Progenitor cell of endocrine pancreas (in vitro differentiated cells): ENCODE measurements at regions not wholly inside any gene's neighbourhood (a gene's known extent, or its start where the extent isn't known, plus 50 kb on each side); places are given as distances from the start of the nearest gene placed in this dataset.

ENCODE experiments used
- DNase-seq: peaks from one replicate; pipeline ENCODE4 v3.0.0; 2021; ENCODE audit warnings: low spot score; ENCODE audit not compliant: unreplicated experiment
- H3K27ac Mint-ChIP-seq: 2 replicates; pipeline ENCODE4 v1.8.0; 2021; ENCODE audit warnings: mild to moderate bottlenecking, moderate library complexity, mixed read lengths
- H3K27me3 Mint-ChIP-seq: 2 replicates; pipeline ENCODE4 v1.8.0; 2021; ENCODE audit warnings: mixed read lengths
- H3K36me3 Mint-ChIP-seq: 2 replicates; pipeline ENCODE4 v1.8.0; 2022; ENCODE audit warnings: mixed read lengths; ENCODE audit not compliant: insufficient read depth
- H3K4me1 Mint-ChIP-seq: 2 replicates; pipeline ENCODE4 v1.8.0; 2021; ENCODE audit warnings: low read depth, mixed read lengths
- H3K4me3 Mint-ChIP-seq: 2 replicates; pipeline ENCODE4 v1.8.0; 2021; ENCODE audit warnings: low read depth, mild to moderate bottlenecking, moderate library complexity, mixed read lengths
- H3K9me3 Mint-ChIP-seq: 2 replicates; pipeline ENCODE4 v1.8.0; 2021; ENCODE audit warnings: low read depth, mixed read lengths
- TF ChIP-seq, protein P1 (sequence below): fragments of 200-600 bp; sonication (generic); IDR thresholded peaks from one replicate; pipeline ENCODE4 v1.5.0; 2021; ENCODE audit warnings: antibody characterized with exemption, mild to moderate bottlenecking; ENCODE audit not compliant: unreplicated experiment

DNA sequence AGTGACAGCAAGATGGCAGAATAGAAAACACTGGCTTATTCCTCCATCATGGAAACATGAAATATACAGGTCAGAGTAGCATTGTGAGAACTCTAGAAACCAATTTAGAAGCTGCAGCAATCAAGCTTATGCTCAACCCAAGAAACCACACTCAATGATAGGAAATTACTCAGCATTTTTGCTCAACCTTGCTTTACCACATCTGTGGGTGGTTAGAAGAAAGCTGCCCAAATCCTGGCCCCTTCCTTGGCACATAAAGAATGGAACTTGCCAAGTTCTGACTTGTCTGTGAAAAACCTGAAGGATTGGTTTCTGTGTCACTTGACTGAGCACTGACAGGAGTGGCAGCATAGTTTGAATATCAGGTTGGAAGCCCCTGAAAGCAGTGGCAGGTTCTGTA is 108.0 kb upstream of the MOCS1 start:
- no peak for DNase-seq
- TF ChIP-seq, protein P1, sequence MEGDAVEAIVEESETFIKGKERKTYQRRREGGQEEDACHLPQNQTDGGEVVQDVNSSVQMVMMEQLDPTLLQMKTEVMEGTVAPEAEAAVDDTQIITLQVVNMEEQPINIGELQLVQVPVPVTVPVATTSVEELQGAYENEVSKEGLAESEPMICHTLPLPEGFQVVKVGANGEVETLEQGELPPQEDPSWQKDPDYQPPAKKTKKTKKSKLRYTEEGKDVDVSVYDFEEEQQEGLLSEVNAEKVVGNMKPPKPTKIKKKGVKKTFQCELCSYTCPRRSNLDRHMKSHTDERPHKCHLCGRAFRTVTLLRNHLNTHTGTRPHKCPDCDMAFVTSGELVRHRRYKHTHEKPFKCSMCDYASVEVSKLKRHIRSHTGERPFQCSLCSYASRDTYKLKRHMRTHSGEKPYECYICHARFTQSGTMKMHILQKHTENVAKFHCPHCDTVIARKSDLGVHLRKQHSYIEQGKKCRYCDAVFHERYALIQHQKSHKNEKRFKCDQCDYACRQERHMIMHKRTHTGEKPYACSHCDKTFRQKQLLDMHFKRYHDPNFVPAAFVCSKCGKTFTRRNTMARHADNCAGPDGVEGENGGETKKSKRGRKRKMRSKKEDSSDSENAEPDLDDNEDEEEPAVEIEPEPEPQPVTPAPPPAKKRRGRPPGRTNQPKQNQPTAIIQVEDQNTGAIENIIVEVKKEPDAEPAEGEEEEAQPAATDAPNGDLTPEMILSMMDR: no peak
- Mint-ChIP-seq H3K4me1 (no peaks in the 10 kb centered on the region), H3K27ac (no peak overlapping the region), H3K9me3 (peaks cover 16% of the 10 kb centered on the region), H3K4me3 (no peak overlapping the region), H3K27me3 (peaks cover 13% of the 10 kb centered on the region), H3K36me3 (no peaks in the 10 kb centered on the region)

DNA sequence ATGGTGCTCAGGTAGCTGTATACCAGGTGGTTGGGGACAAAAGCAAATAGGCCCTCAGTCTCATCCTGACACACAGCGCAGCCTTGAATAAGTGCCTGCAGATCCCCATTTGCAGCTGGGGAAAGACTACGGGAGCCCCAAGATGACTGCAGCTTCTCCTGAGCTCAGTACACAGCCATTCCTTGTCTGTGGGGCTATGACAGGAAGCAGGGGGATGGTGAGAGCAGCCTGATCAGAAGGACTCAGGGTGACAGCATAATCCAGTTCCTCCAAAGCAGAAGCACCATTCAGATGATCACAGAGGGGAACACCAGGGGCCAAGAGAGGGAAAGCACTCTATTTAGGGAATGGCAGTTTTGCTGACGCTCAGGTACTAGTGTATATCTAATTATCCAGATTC is 104.8 kb upstream of the MOCS1 start:
- no peak overlapping the region for H3K4me3 Mint-ChIP-seq
- peaks cover 16% of the 10 kb centered on the region for H3K9me3 Mint-ChIP-seq
- DNase-seq: no peak
- H3K36me3 Mint-ChIP-seq: no peaks in the 10 kb centered on the region
- no peaks in the 10 kb centered on the region for H3K4me1 Mint-ChIP-seq
- TF ChIP-seq, protein P1: no peak
- H3K27ac Mint-ChIP-seq: no peak overlapping the region
- H3K27me3 Mint-ChIP-seq: peaks cover 17% of the 10 kb centered on the region

DNA sequence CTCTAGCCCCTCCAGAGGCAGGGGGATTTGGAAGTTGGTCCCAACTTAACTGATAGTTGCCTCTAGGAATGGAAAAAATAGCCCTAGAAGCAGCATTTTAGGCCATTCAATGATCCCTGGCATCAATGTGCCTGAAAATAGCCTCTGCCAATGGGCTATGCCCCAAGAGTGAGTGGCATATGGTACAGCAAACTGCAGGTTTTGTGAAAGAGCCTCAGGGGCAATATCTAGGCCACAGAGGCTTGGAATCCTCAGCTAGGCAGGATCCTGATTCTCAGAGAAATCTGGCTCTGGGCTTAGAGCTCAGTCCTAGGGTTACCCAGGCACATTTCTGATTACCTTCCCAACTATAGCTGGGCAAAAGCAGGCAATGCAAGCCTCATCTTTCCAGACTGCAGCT is 104.4 kb upstream of the MOCS1 start:
- H3K4me1 Mint-ChIP-seq: no peaks in the 10 kb centered on the region
- DNase-seq: no peak
- TF ChIP-seq, protein P1: no peak

GRCh38 chr6:40037271-40037670 is 103.0 kb upstream of the MOCS1 start:
- DNase-seq: no peak
- H3K4me1 Mint-ChIP-seq: no peaks in the 10 kb centered on the region
- H3K27ac Mint-ChIP-seq: no peak overlapping the region
- TF ChIP-seq, protein P1: no peak
- peaks cover 10% of the 10 kb centered on the region for H3K9me3 Mint-ChIP-seq
- peaks cover 7% of the 10 kb centered on the region for H3K27me3 Mint-ChIP-seq
- H3K36me3 Mint-ChIP-seq: no peaks in the 10 kb centered on the region
- no peak overlapping the region for H3K4me3 Mint-ChIP-seq

More for the DNA sequence above, 104.4 kb upstream of the MOCS1 start:
- Mint-ChIP-seq H3K36me3 (no peaks in the 10 kb centered on the region), H3K4me3 (no peak overlapping the region), H3K9me3 (peaks cover 16% of the 10 kb centered on the region), H3K27ac (no peak overlapping the region), H3K27me3 (peaks cover 13% of the 10 kb centered on the region)

DNA sequence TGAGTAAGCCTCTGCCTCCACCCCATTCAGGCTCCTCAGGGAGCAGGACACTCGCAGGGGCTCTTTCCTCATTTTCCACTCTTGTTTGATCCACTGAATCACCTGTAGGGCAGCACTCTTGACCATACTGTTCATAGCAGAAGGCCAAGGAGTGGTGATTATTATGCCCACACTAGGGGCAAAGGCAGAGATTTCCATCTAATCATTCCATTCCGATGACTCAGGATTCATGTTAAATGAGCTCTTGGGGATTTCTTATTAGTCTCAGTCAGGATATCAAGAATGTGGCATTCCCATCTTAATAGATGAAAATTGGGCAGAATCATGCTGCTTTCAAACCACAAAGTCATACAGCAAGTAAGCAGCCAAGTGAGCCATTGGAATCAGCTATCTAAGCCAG is 101.9 kb upstream of the MOCS1 start:
- H3K27ac Mint-ChIP-seq: no peak overlapping the region
- no peaks in the 10 kb centered on the region for H3K4me1 Mint-ChIP-seq
- peaks cover 7% of the 10 kb centered on the region for H3K27me3 Mint-ChIP-seq
- H3K9me3 Mint-ChIP-seq: no peaks in the 10 kb centered on the region
- no peak for DNase-seq
- no peak overlapping the region for H3K4me3 Mint-ChIP-seq
- H3K36me3 Mint-ChIP-seq: no peaks in the 10 kb centered on the region
- TF ChIP-seq, protein P1: no peak
